H9 (cell line): ENCODE measurements at regions not wholly inside any gene's neighbourhood (a gene's known extent, or its start where the extent isn't known, plus 50 kb on each side); places are given as distances from the start of the nearest gene placed in this dataset.

ENCODE experiments used
- DNase-seq: peaks from one replicate; pipeline ENCODE4 v3.0.0-alpha.2; 2017
- H2AFZ ChIP-seq: one replicate; pipeline ENCODE4 v1.6.1; 2013; ENCODE audit warnings: mild to moderate bottlenecking, low read length, control low read depth, moderate library complexity
- H2AK5ac ChIP-seq: 2 replicates; pipeline ENCODE4 v1.6.1; 2013; ENCODE audit warnings: low read length, control low read depth, mixed read lengths; ENCODE audit not compliant: insufficient read length
- H2BK120ac ChIP-seq: one replicate; pipeline ENCODE4 v1.6.1; 2013; ENCODE audit warnings: low read depth, mild to moderate bottlenecking, low read length, control low read depth, inconsistent platforms; ENCODE audit not compliant: poor library complexity, severe bottlenecking
- H2BK12ac ChIP-seq: 2 replicates; pipeline ENCODE4 v1.6.1; 2013; ENCODE audit warnings: low read length, control low read depth, mixed read lengths, low read depth; ENCODE audit not compliant: insufficient read length
- H2BK15ac ChIP-seq: 2 replicates; pipeline ENCODE4 v1.6.1; 2013; ENCODE audit warnings: low read depth, low read length, control low read depth
- H2BK20ac ChIP-seq: one replicate; pipeline ENCODE4 v1.6.1; 2013; ENCODE audit warnings: low read depth, mild to moderate bottlenecking, low read length, control low read depth, inconsistent platforms; ENCODE audit not compliant: poor library complexity, severe bottlenecking
- H2BK5ac ChIP-seq: 2 replicates; pipeline ENCODE4 v1.6.1; 2013; ENCODE audit warnings: low read length, control low read depth, mixed read lengths; ENCODE audit not compliant: insufficient read length
- H3K14ac ChIP-seq: 2 replicates; pipeline ENCODE4 v1.6.1; 2013; ENCODE audit warnings: low read length, control low read depth; ENCODE audit not compliant: insufficient read depth
- H3K18ac ChIP-seq: 2 replicates; pipeline ENCODE4 v1.6.1; 2013; ENCODE audit warnings: low read depth, mild to moderate bottlenecking, mixed read lengths, low read length, control low read depth; ENCODE audit not compliant: insufficient read length
- H3K23ac ChIP-seq: 2 replicates; pipeline ENCODE4 v1.6.1; 2013; ENCODE audit warnings: low read length, control low read depth, mixed read lengths, low read depth; ENCODE audit not compliant: insufficient read length
- H3K23me2 ChIP-seq: 2 replicates; pipeline ENCODE4 v1.6.1; 2013; ENCODE audit warnings: low read depth, mild to moderate bottlenecking, mixed read lengths, low read length, control low read depth; ENCODE audit not compliant: insufficient read length, poor library complexity, severe bottlenecking
- H3K27ac ChIP-seq: 2 replicates; pipeline ENCODE4 v1.5.1; 2013; ENCODE audit warnings: low read length, control low read depth, mixed read lengths, low read depth; ENCODE audit not compliant: insufficient read length
- H3K27me3 ChIP-seq: 2 replicates; pipeline ENCODE4 v1.6.1; 2013; ENCODE audit warnings: low read length, control low read depth, inconsistent platforms; ENCODE audit not compliant: insufficient read depth
- H3K4ac ChIP-seq: 2 replicates; pipeline ENCODE4 v1.6.1; 2013; ENCODE audit warnings: low read depth, mild to moderate bottlenecking, control low read depth, inconsistent platforms, low read length, moderate library complexity
- H3K4me1 ChIP-seq: 2 replicates; pipeline ENCODE4 v1.6.1; 2013; ENCODE audit warnings: low read length, control low read depth, inconsistent platforms; ENCODE audit not compliant: insufficient read depth
- H3K4me2 ChIP-seq: 2 replicates; pipeline ENCODE4 v1.6.1; 2013; ENCODE audit warnings: low read length, control low read depth, mixed read lengths; ENCODE audit not compliant: insufficient read length, insufficient read depth
- H3K56ac ChIP-seq: 2 replicates; pipeline ENCODE4 v1.6.1; 2013; ENCODE audit warnings: low read depth, mild to moderate bottlenecking, mixed read lengths, low read length, control low read depth; ENCODE audit not compliant: insufficient read length
- H3K79me1 ChIP-seq: 2 replicates; pipeline ENCODE4 v1.6.1; 2013; ENCODE audit warnings: low read depth, mild to moderate bottlenecking, moderate library complexity, low read length, control low read depth, inconsistent platforms; ENCODE audit not compliant: insufficient read depth, poor library complexity, severe bottlenecking
- H3K79me2 ChIP-seq: 2 replicates; pipeline ENCODE4 v1.6.1; 2013; ENCODE audit warnings: low read length, control low read depth, inconsistent platforms; ENCODE audit not compliant: insufficient read depth
- H3K9ac ChIP-seq: 2 replicates; pipeline ENCODE4 v1.6.1; 2013; ENCODE audit warnings: low read length, control low read depth, mixed read lengths; ENCODE audit not compliant: insufficient read length; ENCODE audit errors: extremely low read depth
- H3K9me3 ChIP-seq: one replicate; pipeline ENCODE4 v1.6.1; 2013; ENCODE audit warnings: low read depth, low read length, inconsistent platforms; ENCODE audit not compliant: control insufficient read depth
- H3T11ph ChIP-seq: one replicate; pipeline ENCODE4 v1.6.1; 2013; ENCODE audit warnings: mild to moderate bottlenecking, low read length, control low read depth, inconsistent platforms
- H4K20me1 ChIP-seq: one replicate; pipeline ENCODE4 v1.6.1; 2013; ENCODE audit not compliant: control insufficient read depth, insufficient read length, insufficient read depth
- H4K5ac ChIP-seq: 2 replicates; pipeline ENCODE4 v1.6.1; 2013; ENCODE audit warnings: low read depth, mild to moderate bottlenecking, mixed read lengths, low read length, control low read depth; ENCODE audit not compliant: insufficient read length
- H4K8ac ChIP-seq: replicated peaks from 2 replicates; pipeline ENCODE4 v1.6.1; 2013; ENCODE audit warnings: low read length, control low read depth, mixed read lengths, low read depth; ENCODE audit not compliant: insufficient read length
- H4K91ac ChIP-seq: 2 replicates; pipeline ENCODE4 v1.6.1; 2013; ENCODE audit warnings: low read depth, mild to moderate bottlenecking, moderate library complexity, mixed read lengths, low read length, control low read depth; ENCODE audit not compliant: insufficient read length
- H3K27ac Mint-ChIP-seq, 3 experiments: 2 replicates in 2 of 3; 3 replicates in 1 of 3; pipeline ENCODE4 v1.8.0; 2020 to 2021; ENCODE audit warnings: mixed read lengths in 3 of 3, mild to moderate bottlenecking in 1 of 3, moderate library complexity in 1 of 3
- H3K27me3 Mint-ChIP-seq: 2 replicates; pipeline ENCODE4 v1.8.0; 2021; ENCODE audit warnings: low read depth, mild to moderate bottlenecking, moderate library complexity, mixed read lengths
- H3K36me3 Mint-ChIP-seq, 3 experiments: 2 replicates in 2 of 3; 3 replicates in 1 of 3; pipeline ENCODE4 v1.8.0; 2020 to 2021; ENCODE audit warnings: low read depth in 3 of 3, mixed read lengths in 3 of 3; ENCODE audit not compliant: insufficient read depth in 1 of 3
- H3K4me1 Mint-ChIP-seq, 2 experiments: 2 replicates each; pipeline ENCODE4 v1.8.0; 2020; ENCODE audit warnings: mixed read lengths in 2 of 2
- H3K4me3 Mint-ChIP-seq, 2 experiments: 2 replicates in 1 of 2; 3 replicates in 1 of 2; pipeline ENCODE4 v1.8.0; 2020 to 2021; ENCODE audit warnings: mild to moderate bottlenecking in 2 of 2, mixed read lengths in 2 of 2, moderate library complexity in 1 of 2
- H3K9me3 Mint-ChIP-seq, 2 experiments: 2 replicates in 1 of 2; 3 replicates in 1 of 2; pipeline ENCODE4 v1.8.0; 2020; ENCODE audit warnings: mild to moderate bottlenecking in 2 of 2, mixed read lengths in 2 of 2, moderate library complexity in 1 of 2
- WGBS: extraction: QIAGEN DNeasy Blood & Tissue Kit; methylation state at CpG from one replicate; pipeline ENCODE4 v1.1.7; 2013; ENCODE audit warnings: missing lambda C conversion rate, low lambda C conversion rate, mixed read lengths; ENCODE audit not compliant: insufficient read length; ENCODE audit errors: extremely low coverage; 5-methylcytosine and 5-hydroxymethylcytosine counted together
- TF ChIP-seq, protein P1 (sequence below): fragments of 200-600 bp; sonication (generic); conservative IDR thresholded peaks from 3 replicates; pipeline ENCODE4 v1.8.0; 2021; ENCODE audit warnings: antibody characterized with exemption, mild to moderate bottlenecking

- H4K8ac ChIP-seq = no peak overlapping the region
- no peak overlapping the region for H2BK5ac ChIP-seq
- no peak for DNase-seq
- H3K4me1 ChIP-seq = no peaks in the 10 kb centered on the region
- no peak overlapping the region for H3K14ac ChIP-seq
- no peak overlapping the region for H3K18ac ChIP-seq
- H3K56ac ChIP-seq = no peak overlapping the region
- no peak overlapping the region for H2BK20ac ChIP-seq
- no peaks in the 10 kb centered on the region for H3K79me2 ChIP-seq
- no peak overlapping the region for H2BK12ac ChIP-seq
- H4K20me1 ChIP-seq = no peaks in the 10 kb centered on the region
- H3K23me2 ChIP-seq = no peaks in the 10 kb centered on the region
- H3K9me3 ChIP-seq = no peaks in the 10 kb centered on the region
- no peak overlapping the region for H2BK15ac ChIP-seq
- no CpG with 5 or more reads among the region's 3 CpGs for WGBS
- H3K23ac ChIP-seq = no peak overlapping the region
- Mint-ChIP-seq H3K36me3 (no peaks in the 10 kb centered on the region), H3K9me3 (no peaks in the 10 kb centered on the region), H3K4me3 (no peak overlapping the region), H3K27ac (no peak overlapping the region; a peak in 1 of 7 replicates), H3K4me1 (no peaks in the 10 kb centered on the region), H3K27me3 (no peaks in the 10 kb centered on the region)
- no peak overlapping the region for H3K4ac ChIP-seq
- H3T11ph ChIP-seq = no peak overlapping the region
- no peak overlapping the region for H4K5ac ChIP-seq
- no peak overlapping the region for H3K9ac ChIP-seq
- no peak overlapping the region for H4K91ac ChIP-seq
- H2AK5ac ChIP-seq = no peak overlapping the region
- no peak overlapping the region for H2BK120ac ChIP-seq
- H3K27ac ChIP-seq = no peak overlapping the region
- H2AFZ ChIP-seq = no peak overlapping the region
- H3K27me3 ChIP-seq = no peaks in the 10 kb centered on the region
- no peaks in the 10 kb centered on the region for H3K79me1 ChIP-seq
- H3K4me2 ChIP-seq = no peak overlapping the region
- TF ChIP-seq, protein P1, sequence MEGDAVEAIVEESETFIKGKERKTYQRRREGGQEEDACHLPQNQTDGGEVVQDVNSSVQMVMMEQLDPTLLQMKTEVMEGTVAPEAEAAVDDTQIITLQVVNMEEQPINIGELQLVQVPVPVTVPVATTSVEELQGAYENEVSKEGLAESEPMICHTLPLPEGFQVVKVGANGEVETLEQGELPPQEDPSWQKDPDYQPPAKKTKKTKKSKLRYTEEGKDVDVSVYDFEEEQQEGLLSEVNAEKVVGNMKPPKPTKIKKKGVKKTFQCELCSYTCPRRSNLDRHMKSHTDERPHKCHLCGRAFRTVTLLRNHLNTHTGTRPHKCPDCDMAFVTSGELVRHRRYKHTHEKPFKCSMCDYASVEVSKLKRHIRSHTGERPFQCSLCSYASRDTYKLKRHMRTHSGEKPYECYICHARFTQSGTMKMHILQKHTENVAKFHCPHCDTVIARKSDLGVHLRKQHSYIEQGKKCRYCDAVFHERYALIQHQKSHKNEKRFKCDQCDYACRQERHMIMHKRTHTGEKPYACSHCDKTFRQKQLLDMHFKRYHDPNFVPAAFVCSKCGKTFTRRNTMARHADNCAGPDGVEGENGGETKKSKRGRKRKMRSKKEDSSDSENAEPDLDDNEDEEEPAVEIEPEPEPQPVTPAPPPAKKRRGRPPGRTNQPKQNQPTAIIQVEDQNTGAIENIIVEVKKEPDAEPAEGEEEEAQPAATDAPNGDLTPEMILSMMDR = no peak
These were observed 414.5 kb downstream of the MFSD1 start for GRCh38 chr3:159216311-159216710.
